Limb (tissue), 2 donors: ENCODE measurements at regions not wholly inside any gene's neighbourhood (a gene's known extent, or its start where the extent isn't known, plus 50 kb on each side); places are given as distances from the start of the nearest gene placed in this dataset.

Experiments used
- DNase-seq, 2 donors: peaks; one replicate each; pipeline ENCODE4 v3.0.0-alpha.2; 2016; ENCODE audit errors: extremely low spot score in 2 of 2

GRCh38 chr4:89365776-89366175 is 58.2 kb upstream of the GPRIN3 start:
- no peak for DNase-seq

GRCh38 chr4:89365375-89365774 is 57.8 kb upstream of the GPRIN3 start:
- DNase-seq = no peak

GRCh38 chr4:89364541-89364940 is 56.9 kb upstream of the GPRIN3 start:
- no peak for DNase-seq

- no peak for DNase-seq
Observed at GRCh38 chr4:89363786-89364185, 56.2 kb upstream of the GPRIN3 start.

GRCh38 chr4:89358935-89359638 is 51.5 kb upstream of the GPRIN3 start:
- no peak for DNase-seq

GRCh38 chr4:89357787-89358186 is 50.2 kb upstream of the GPRIN3 start:
- DNase-seq = no peak
